G401 (cell line): ENCODE measurements at regions not wholly inside any gene's neighbourhood (a gene's known extent, or its start where the extent isn't known, plus 50 kb on each side); places are given as distances from the start of the nearest gene placed in this dataset.

Experiments used
- DNase-seq: peaks from one replicate; pipeline ENCODE4 v3.0.0-alpha.2; 2015; ENCODE audit warnings: low spot score
- in situ Hi-C: cut with HindIII; loops from 2 replicates; pipeline ENCODE4 v1.10.0; 2016; ENCODE audit warnings: low sequenced_read_pairs, mixed read lengths

- DNase-seq, result no peak
Observed at GRCh38 chr14:104314251-104314941, 176.0 kb downstream of the KIF26A start.

GRCh38 chr14:104315169-104315568, 176.8 kb downstream of the KIF26A start:
- DNase-seq, result no peak
- in situ Hi-C loops, result no loop called here

More at GRCh38 chr14:104314251-104314941, 176.0 kb downstream of the KIF26A start:
- in situ Hi-C loops, result no loop called here

GRCh38 chr14:104315625-104316024, 177.2 kb downstream of the KIF26A start:
- DNase-seq, result no peak
- in situ Hi-C loops, result no loop called here

GRCh38 chr14:104316121-104316722, 177.8 kb downstream of the KIF26A start:
- no peak for DNase-seq
- in situ Hi-C loops, result no loop called here

GRCh38 chr14:104316723-104317491, 178.5 kb downstream of the KIF26A start:
- in situ Hi-C loops, result no loop called here
- no peak for DNase-seq

GRCh38 chr14:104317492-104317805, 179.1 kb downstream of the KIF26A start:
- DNase-seq, result no peak

GRCh38 chr14:104317975-104318557, 179.7 kb downstream of the KIF26A start:
- in situ Hi-C loops, result no loop called here
- no peak for DNase-seq

More at GRCh38 chr14:104317492-104317805, 179.1 kb downstream of the KIF26A start:
- in situ Hi-C loops, result no loop called here

GRCh38 chr14:104318558-104319490, 180.4 kb downstream of the KIF26A start:
- DNase-seq, result no peak

GRCh38 chr14:104319491-104320241, 181.3 kb downstream of the KIF26A start:
- no peak for DNase-seq

More at GRCh38 chr14:104318558-104319490, 180.4 kb downstream of the KIF26A start:
- in situ Hi-C loops, result no loop called here

GRCh38 chr14:104320611-104321086, 182.3 kb downstream of the KIF26A start:
- DNase-seq, result no peak
- in situ Hi-C loops, result no loop called here

More at GRCh38 chr14:104319491-104320241, 181.3 kb downstream of the KIF26A start:
- in situ Hi-C loops, result no loop called here

- in situ Hi-C loops, result no loop called here
- DNase-seq, result no peak
Observed at GRCh38 chr14:104321088-104321801, 182.9 kb downstream of the KIF26A start.

- no peak for DNase-seq
- in situ Hi-C loops, result no loop called here
Observed at GRCh38 chr14:104321802-104322130, 183.4 kb downstream of the KIF26A start.

- DNase-seq, result no peak
- in situ Hi-C loops, result no loop called here
Observed at GRCh38 chr14:104322531-104323366, 184.4 kb downstream of the KIF26A start.

GRCh38 chr14:104323551-104324175, 185.3 kb downstream of the KIF26A start:
- in situ Hi-C loops, result no loop called here
- DNase-seq, result no peak

GRCh38 chr14:104326848-104327247, 188.5 kb downstream of the KIF26A start:
- in situ Hi-C loops, result no loop called here
- no peak for DNase-seq

- in situ Hi-C loops, result no loop called here
- no peak for DNase-seq
Observed at GRCh38 chr14:104328607-104329006, 190.2 kb downstream of the KIF26A start.
